NCI-H1092 treated with DMSO at 0.1 percent for 48 hours (cell line): ENCODE measurements at regions not wholly inside any gene's neighbourhood (a gene's known extent, or its start where the extent isn't known, plus 50 kb on each side); places are given as distances from the start of the nearest gene placed in this dataset.
A peak's percentile ranks its signal among the peaks of the same experiment; 100 is the strongest.

Source experiments
- DNase-seq: peaks from one replicate; lab custom pipeline; 2025; lab: John Stamatoyannopoulos, UW

DNA sequence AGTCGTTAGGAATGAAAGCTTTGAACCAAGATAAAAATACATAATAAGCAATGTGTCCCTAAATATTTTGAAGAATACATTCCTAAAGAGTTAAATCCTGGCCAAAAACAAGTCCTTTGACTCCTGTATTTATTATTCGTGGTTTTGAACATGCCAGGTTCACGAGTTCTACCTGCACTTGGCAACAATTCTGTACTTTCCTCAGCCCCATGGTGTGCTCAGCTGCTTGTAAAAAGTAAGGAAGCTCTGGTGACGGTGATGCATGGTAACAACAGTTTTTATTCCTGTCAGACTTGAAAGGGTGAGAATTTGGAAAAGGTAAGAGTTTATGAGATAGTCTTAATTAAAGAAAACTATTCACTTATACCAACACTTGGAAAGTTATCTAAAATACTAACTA is 95.0 kb upstream of the KLF12 start:
- no peak for DNase-seq

- no peak for DNase-seq
Measured at GRCh38 chr13:74227476-74228158, 93.4 kb upstream of the KLF12 start.

- DNase-seq = no peak
Measured at GRCh38 chr13:74226791-74227475, 92.7 kb upstream of the KLF12 start.

GRCh38 chr13:74221752-74222151 is 87.5 kb upstream of the KLF12 start:
- DNase-seq = no peak

DNA sequence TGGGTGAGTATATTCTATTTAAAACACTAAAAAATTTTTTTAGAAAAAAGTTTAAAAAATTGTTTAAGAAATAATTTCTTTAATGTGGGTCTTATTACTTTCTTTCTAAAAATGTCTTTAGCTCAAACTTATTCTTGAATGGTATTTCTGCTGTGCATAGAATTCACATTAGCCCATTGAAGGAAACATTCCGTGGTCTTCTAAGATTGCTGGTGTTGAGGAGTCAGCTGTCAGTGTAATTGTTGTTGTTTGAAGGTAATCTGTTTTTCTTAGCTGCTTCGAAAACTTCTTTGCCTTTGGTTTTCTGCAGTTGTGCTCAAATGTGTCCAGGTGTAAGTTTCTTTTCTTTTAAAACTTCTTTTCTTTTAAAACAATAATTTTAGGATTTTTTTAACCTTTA is 85.4 kb upstream of the KLF12 start:
- no peak for DNase-seq

DNA sequence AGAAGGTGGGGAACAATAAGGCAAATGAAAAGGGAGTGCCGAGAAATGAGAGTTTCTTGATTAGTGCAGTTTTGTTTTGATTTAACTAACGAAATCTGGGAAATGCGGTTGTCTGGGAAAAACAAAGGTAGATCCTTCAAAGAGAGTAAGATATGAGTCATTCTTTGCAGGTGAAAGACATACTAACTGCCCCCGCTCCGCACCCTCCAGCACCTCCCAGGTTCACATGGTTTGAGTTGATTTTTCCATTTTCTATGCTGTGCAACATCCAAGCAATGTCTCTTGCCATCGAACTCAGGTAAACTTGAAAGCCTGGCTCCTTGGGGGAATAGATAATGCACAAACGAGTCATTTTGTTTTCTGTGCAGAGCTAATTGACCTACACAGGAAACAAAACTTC is 84.1 kb upstream of the KLF12 start:
- DNase-seq = no peak

DNA sequence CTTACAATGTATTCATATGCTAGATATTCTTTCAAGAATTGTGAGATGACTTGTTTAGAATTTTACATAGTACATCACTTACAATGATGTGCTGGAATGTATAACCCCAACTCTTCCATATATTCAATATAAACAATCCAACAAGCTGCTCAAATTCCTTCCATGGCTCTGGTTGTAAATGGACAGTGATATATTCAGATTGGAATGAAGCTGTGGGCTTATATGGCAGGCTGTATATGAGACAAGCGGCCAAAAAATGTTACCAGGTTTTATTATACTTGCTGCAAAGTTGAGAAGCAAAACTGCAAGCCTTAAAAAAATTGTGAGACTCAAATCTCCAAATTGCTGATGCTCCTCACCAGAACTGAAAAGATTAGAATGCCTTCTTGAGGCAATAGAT is 83.6 kb upstream of the KLF12 start:
- no peak for DNase-seq

- no peak for DNase-seq
Measured at GRCh38 chr13:74215420-74215819, 81.2 kb upstream of the KLF12 start.

- DNase-seq = no peak
Measured at GRCh38 chr13:74214321-74214720, 80.1 kb upstream of the KLF12 start.

GRCh38 chr13:74210693-74211393 is 76.6 kb upstream of the KLF12 start:
- DNase-seq = peak; percentile 61

GRCh38 chr13:74206855-74207254 is 72.7 kb upstream of the KLF12 start:
- DNase-seq = no peak

DNA sequence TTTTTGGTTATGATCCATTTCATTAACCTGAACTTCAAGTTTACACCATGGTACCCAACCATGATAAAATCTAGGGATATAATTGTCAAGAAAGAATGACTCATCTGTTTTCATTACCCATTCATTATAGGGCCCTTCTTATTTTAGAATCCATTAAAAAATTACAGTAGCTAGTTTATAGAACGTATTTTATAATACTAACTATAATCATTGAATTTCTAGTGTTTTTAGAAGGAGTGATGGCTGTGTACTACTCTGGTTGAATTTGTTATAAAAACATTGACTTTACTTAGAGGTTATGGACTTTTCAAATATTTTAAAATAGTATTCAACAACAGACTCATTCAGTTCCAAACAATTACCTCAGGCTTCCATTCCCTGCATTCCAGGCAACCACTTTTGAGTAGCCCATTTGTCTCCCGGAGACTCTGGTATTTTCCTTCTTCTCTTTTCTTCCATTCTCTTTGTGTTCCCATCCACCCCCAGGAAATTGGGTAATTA is 71.9 kb upstream of the KLF12 start:
- DNase-seq = no peak

GRCh38 chr13:74205313-74205690 is 71.1 kb upstream of the KLF12 start:
- DNase-seq = no peak

GRCh38 chr13:74204602-74205312 is 70.6 kb upstream of the KLF12 start:
- DNase-seq = no peak

- no peak for DNase-seq
Measured at GRCh38 chr13:74203576-74203975, 69.4 kb upstream of the KLF12 start.

DNA sequence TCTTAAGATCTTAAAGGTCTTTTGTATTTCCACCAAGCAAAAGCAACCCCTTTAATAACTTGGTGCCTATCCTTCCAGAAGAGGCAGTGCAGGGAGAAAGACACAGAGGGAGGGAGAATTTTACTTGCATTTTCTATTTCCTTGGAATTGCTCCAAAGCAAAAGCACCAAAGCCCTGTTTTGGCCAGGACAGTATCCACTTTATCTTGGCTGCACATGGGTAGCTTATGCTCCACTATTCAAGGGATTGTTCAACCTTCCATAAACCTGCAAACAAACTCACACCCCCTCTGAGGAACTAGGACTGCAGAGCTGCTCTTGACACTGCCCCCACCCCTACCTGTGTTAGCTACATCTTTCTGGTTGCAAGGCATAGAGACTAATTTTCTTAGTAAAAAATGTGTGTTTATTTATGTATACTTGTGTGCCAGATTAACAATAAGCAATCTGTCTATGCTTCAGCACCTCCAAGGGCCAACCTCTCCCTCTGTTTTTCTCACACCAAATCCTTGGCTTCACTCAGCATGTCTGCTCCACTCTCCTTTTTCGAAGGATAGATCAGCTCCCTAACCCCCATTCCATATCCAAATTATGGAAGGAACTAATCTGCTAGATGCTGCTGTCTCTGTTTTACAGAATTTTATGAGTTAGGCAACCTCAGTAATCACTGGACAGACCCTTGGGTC is 68.1 kb upstream of the KLF12 start:
- no peak for DNase-seq

- peak; percentile 19 for DNase-seq
Measured at GRCh38 chr13:74201530-74201929, 67.3 kb upstream of the KLF12 start.

DNA sequence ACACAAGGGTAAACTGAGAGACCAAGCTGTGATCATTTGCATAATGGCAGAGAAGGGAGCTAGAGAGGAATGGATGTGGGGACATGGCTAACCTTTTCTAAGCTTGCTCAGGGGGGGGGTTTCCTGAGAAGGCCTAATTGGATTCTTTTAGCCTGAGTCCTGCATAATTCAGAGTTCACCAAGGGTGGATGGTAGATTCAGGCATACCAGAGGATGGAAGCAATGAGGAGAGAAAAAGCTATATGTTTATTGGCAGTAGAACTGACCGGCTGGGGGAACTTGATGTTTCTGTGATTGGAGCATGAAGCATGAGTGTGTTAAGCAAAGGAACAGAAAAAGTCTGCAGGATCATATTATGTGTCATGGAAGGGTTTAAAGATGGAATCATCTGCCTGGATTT is 65.9 kb upstream of the KLF12 start:
- no peak for DNase-seq

DNA sequence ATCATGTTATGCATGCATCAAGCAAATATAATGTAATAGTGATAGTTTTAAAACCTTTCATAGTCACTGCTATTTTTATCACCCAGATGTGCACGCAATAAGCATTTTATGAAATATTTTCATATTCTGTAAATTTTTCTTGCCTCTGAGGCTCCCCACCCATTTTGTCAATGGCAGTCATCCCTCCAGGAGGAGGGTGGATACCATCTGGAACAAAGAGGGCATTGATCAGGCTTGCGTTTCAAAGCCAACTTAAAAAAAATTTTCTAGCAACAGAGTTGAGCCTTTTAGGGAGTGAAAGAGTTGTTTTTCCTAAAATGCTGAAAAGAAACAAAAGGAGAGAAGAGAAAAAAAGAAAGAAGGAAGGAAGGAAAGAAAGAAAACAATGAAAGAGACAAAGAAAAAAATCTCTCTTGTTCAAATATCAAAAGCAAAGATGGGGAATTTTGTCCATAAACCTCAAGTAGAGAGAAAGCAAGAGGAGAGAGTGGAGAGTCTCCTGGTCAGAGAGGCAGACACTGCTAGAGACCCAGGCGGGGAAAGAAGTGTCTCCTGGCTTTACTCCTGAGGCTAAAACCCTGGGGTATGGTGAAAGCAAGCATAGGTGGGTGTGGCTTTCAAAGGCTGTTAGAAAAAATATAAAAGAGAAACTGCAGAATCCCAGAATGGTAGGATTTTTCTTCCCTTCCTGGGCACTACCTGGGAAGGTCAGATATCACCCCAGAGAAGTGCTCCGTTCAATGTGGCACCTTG is 63.6 kb upstream of the KLF12 start:
- no peak for DNase-seq

GRCh38 chr13:74194846-74195245 is 60.6 kb upstream of the KLF12 start:
- no peak for DNase-seq

- no peak for DNase-seq
Measured at GRCh38 chr13:74193391-74193790, 59.2 kb upstream of the KLF12 start.
